Progenitor cell of endocrine pancreas (in vitro differentiated cells): ENCODE measurements at regions not wholly inside any gene's neighbourhood (a gene's known extent, or its start where the extent isn't known, plus 50 kb on each side); places are given as distances from the start of the nearest gene placed in this dataset.
"Not testable (repeated sequence)": the region's sequence is repeated elsewhere in the genome, so short reads cannot be mapped to it uniquely, and the experiment has no call there.

Source experiments
- DNase-seq: peaks from one replicate; pipeline ENCODE4 v3.0.0; 2021; ENCODE audit warnings: low spot score; ENCODE audit not compliant: unreplicated experiment
- H3K27ac Mint-ChIP-seq: 2 replicates; pipeline ENCODE4 v1.8.0; 2021; ENCODE audit warnings: mild to moderate bottlenecking, moderate library complexity, mixed read lengths
- H3K27me3 Mint-ChIP-seq: 2 replicates; pipeline ENCODE4 v1.8.0; 2021; ENCODE audit warnings: mixed read lengths
- H3K36me3 Mint-ChIP-seq: 2 replicates; pipeline ENCODE4 v1.8.0; 2022; ENCODE audit warnings: mixed read lengths; ENCODE audit not compliant: insufficient read depth
- H3K4me1 Mint-ChIP-seq: 2 replicates; pipeline ENCODE4 v1.8.0; 2021; ENCODE audit warnings: low read depth, mixed read lengths
- H3K4me3 Mint-ChIP-seq: 2 replicates; pipeline ENCODE4 v1.8.0; 2021; ENCODE audit warnings: low read depth, mild to moderate bottlenecking, moderate library complexity, mixed read lengths
- H3K9me3 Mint-ChIP-seq: 2 replicates; pipeline ENCODE4 v1.8.0; 2021; ENCODE audit warnings: low read depth, mixed read lengths
- CTCF ChIP-seq: fragments of 200-600 bp; sonication (generic); IDR thresholded peaks from one replicate; pipeline ENCODE4 v1.5.0; 2021; ENCODE audit warnings: antibody characterized with exemption, mild to moderate bottlenecking; ENCODE audit not compliant: unreplicated experiment

GRCh38 chr17:31798205-31798724, 60.8 kb downstream of the COPRS start:
- Mint-ChIP-seq H3K36me3 (no peaks in the 10 kb centered on the region), H3K9me3 (no peaks in the 10 kb centered on the region), H3K27ac (peak overlapping the region; percentile 86), H3K27me3 (no peaks in the 10 kb centered on the region), H3K4me1 (peaks cover 5% of the 10 kb centered on the region), H3K4me3 (no peak overlapping the region)
- TF ChIP-seq CTCF = no peak
- no peak for DNase-seq

GRCh38 chr17:31795941-31796340, 63.1 kb downstream of the COPRS start:
- not testable (repeated sequence) for H3K4me3 Mint-ChIP-seq, H3K4me1 Mint-ChIP-seq, H3K27ac Mint-ChIP-seq, H3K36me3 Mint-ChIP-seq, DNase-seq, H3K9me3 Mint-ChIP-seq
- peaks cover 13% of the 10 kb centered on the region for H3K27me3 Mint-ChIP-seq

GRCh38 chr17:31794111-31794510, 64.9 kb downstream of the COPRS start:
- no peak overlapping the region for H3K27ac Mint-ChIP-seq
- no peaks in the 10 kb centered on the region for H3K36me3 Mint-ChIP-seq
- no peak for DNase-seq
- H3K9me3 Mint-ChIP-seq = no peaks in the 10 kb centered on the region
- no peak overlapping the region for H3K4me3 Mint-ChIP-seq
- TF ChIP-seq CTCF = no peak
- H3K4me1 Mint-ChIP-seq = peaks cover 5% of the 10 kb centered on the region
- peaks cover 14% of the 10 kb centered on the region for H3K27me3 Mint-ChIP-seq

- not testable (repeated sequence) for H3K36me3 Mint-ChIP-seq, DNase-seq, H3K4me1 Mint-ChIP-seq
These were observed 65.4 kb downstream of the COPRS start for GRCh38 chr17:31793634-31794033.

GRCh38 chr17:31792007-31792585, 66.9 kb downstream of the COPRS start:
- DNase-seq = no peak
- Mint-ChIP-seq H3K27me3 (peaks cover 14% of the 10 kb centered on the region), H3K27ac (no peak overlapping the region), H3K4me3 (no peak overlapping the region), H3K9me3 (no peaks in the 10 kb centered on the region), H3K4me1 (no peaks in the 10 kb centered on the region), H3K36me3 (no peaks in the 10 kb centered on the region)
- TF ChIP-seq CTCF = no peak

More at GRCh38 chr17:31793634-31794033, 65.4 kb downstream of the COPRS start:
- H3K27me3 Mint-ChIP-seq = peaks cover 14% of the 10 kb centered on the region
- H3K4me3 Mint-ChIP-seq, H3K9me3 Mint-ChIP-seq, H3K27ac Mint-ChIP-seq: not testable (repeated sequence)

GRCh38 chr17:31789707-31790505, 69.1 kb downstream of the COPRS start:
- no peaks in the 10 kb centered on the region for H3K9me3 Mint-ChIP-seq
- no peak overlapping the region for H3K27ac Mint-ChIP-seq

More at GRCh38 chr17:31789707-31790505, 69.1 kb downstream of the COPRS start:
- Mint-ChIP-seq H3K36me3 (no peaks in the 10 kb centered on the region), H3K27me3 (peaks cover 14% of the 10 kb centered on the region), H3K4me1 (no peaks in the 10 kb centered on the region), H3K4me3 (no peak overlapping the region)
- no peak for TF ChIP-seq CTCF
- no peak for DNase-seq
